Fibroblast of skin of back (primary cell): ENCODE measurements at regions not wholly inside any gene's neighbourhood (a gene's known extent, or its start where the extent isn't known, plus 50 kb on each side); places are given as distances from the start of the nearest gene placed in this dataset.
"Not testable (repeated sequence)": the region's sequence is repeated elsewhere in the genome, so short reads cannot be mapped to it uniquely, and the experiment has no call there.

Experiments
- DNase-seq: peaks from one replicate; pipeline ENCODE4 v3.0.0-alpha.2; 2013

GRCh38 chr7:112982441-112983063 is 104.1 kb downstream of the GPR85 start:
- DNase-seq: no peak

GRCh38 chr7:112981966-112982365 is 104.7 kb downstream of the GPR85 start:
- DNase-seq: no peak

GRCh38 chr7:112979055-112979454 is 107.6 kb downstream of the GPR85 start:
- not testable (repeated sequence) for DNase-seq

- not testable (repeated sequence) for DNase-seq
These were observed 109.2 kb downstream of the GPR85 start for GRCh38 chr7:112977244-112977955.

- DNase-seq: no peak
These were observed 115.9 kb downstream of the GPR85 start for GRCh38 chr7:112970771-112971170.

GRCh38 chr7:112969946-112970345 is 116.7 kb downstream of the GPR85 start:
- DNase-seq: no peak

GRCh38 chr7:112965506-112965905 is 121.1 kb downstream of the GPR85 start:
- DNase-seq: no peak

- DNase-seq: no peak
These were observed 123.0 kb downstream of the GPR85 start for GRCh38 chr7:112963634-112964033.

- DNase-seq: no peak
These were observed 123.8 kb downstream of the GPR85 start for GRCh38 chr7:112962815-112963214.

- DNase-seq: no peak
These were observed 127.4 kb downstream of the GPR85 start for GRCh38 chr7:112959276-112959675.

- DNase-seq: no peak
These were observed 127.9 kb downstream of the GPR85 start for GRCh38 chr7:112958775-112959174.

GRCh38 chr7:112957901-112958300 is 128.7 kb downstream of the GPR85 start:
- no peak for DNase-seq

GRCh38 chr7:112953031-112953430 is 133.6 kb downstream of the GPR85 start:
- DNase-seq: not testable (repeated sequence)

- DNase-seq: no peak
These were observed 135.6 kb downstream of the GPR85 start for GRCh38 chr7:112951070-112951469.

GRCh38 chr7:112949682-112950081 is 136.9 kb downstream of the GPR85 start:
- DNase-seq: not testable (repeated sequence)

GRCh38 chr7:112946350-112946749 is 140.3 kb downstream of the GPR85 start:
- DNase-seq: peak; percentile 17

- no peak for DNase-seq
These were observed 141.6 kb downstream of the GPR85 start for GRCh38 chr7:112945046-112945445.

- DNase-seq: no peak
These were observed 143.6 kb downstream of the GPR85 start for GRCh38 chr7:112942981-112943380.

- not testable (repeated sequence) for DNase-seq
These were observed 144.5 kb downstream of the GPR85 start for GRCh38 chr7:112942125-112942524.

GRCh38 chr7:112940314-112940732 is 146.3 kb downstream of the GPR85 start:
- no peak for DNase-seq

GRCh38 chr7:112939574-112940313 is 146.9 kb downstream of the GPR85 start:
- DNase-seq: peak; percentile 99

- DNase-seq: peak; percentile 55
These were observed 147.6 kb downstream of the GPR85 start for GRCh38 chr7:112938863-112939573.
